Activated naive CD4-positive, alpha-beta T cell treated with anti-CD3 and anti-CD28 coated beads, Interleukin-2, amount 50 U/mL, for 16 hours (primary cell): ENCODE measurements at regions not wholly inside any gene's neighbourhood (a gene's known extent, or its start where the extent isn't known, plus 50 kb on each side); places are given as distances from the start of the nearest gene placed in this dataset.

ENCODE experiments used
- DNase-seq: peaks from one replicate; pipeline ENCODE4 v3.0.0-alpha.2; 2020

DNA sequence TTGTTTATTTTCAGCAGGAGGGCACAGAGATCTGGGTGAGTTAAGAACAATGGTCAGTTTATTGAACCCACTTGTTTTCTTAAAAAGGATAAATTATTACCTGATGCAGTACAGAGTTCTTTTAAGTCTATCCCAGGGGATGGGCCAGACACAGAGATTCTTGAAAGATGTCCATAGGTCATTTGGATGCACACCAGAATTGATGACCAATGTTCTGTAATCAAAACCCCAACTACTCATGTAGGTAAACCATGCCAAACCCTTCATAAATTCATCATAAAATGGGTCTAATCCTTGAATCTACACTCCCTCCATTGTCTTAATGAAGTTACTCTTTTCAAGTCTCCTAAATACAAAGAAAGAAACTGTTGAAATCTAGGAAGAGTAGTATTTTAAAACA is 273.0 kb upstream of the COL8A1 start:
- no peak for DNase-seq

DNA sequence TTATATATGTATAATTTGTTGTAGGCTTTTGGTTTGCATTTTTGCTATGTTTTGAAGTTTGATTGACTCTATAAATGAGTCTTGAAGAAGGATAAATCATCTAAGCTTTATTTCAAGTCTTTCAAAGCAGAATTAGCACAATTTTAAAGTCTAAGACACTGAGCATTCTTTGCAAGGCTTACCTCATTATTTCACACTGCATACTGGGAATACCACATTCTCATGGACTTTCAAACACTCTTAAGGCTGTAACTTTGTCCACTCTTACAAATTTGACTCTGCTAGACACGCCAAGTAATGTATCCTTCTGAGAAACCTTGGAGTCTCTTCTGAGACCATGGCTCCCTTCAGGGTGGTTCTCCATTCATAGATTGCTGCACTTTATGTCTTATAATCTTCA is 281.3 kb upstream of the COL8A1 start:
- DNase-seq = no peak

DNA sequence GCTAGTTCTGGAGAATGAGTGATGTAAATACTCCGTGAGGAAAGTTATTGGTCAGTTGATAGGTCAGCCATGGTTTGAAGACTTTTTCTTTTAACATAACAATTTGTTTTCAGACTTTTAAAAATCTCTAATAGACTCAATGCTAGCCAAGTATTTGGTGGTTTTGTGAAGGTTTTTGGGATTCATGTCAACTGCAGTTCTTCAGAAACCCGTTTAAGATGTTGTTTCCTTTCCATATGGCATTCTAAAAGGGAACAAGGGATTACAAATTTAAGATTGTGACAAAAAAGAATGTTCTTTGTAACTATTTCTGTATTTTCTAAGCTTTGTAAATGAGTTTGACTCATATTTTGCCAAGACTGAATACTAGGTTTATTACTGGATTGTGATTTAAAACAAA is 281.7 kb upstream of the COL8A1 start:
- no peak for DNase-seq

DNA sequence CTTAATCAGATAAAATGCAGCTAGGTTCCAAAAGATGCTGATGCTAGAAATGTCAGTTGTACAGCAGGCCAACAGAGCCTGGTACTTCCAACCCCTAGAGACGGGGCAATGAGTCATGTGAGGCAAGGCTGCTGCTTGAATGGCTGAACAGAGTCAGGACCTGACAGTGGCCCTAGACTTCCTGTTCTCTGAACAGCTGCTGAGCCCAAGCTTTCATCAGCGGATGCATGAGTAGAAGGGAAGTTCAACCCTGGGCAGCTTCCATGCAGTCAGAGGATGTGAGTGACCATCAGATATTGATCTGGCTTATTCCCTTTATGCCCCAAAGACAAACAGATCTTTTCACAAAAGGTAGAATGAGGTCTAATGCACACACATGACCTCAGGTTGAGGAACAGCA is 282.9 kb upstream of the COL8A1 start:
- DNase-seq = no peak

DNA sequence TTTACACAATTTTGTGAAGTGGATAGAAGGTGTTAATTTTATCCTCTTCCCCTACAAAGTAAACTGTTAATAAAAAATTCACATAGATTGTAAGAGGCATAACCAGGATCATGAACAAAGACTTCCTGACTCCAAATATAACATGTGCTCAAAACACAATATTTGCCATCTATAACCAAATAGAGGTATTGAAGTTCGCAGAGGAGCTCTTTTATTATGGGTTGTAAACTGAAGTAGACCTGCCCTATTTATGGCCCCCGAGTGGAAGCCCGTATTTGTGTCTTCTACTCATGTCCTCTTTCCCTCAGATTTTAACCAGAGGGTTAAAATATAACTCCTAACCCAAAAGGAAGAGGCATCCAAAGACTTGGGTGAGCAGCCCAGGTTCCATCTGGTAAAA is 285.6 kb upstream of the COL8A1 start:
- DNase-seq = no peak

DNA sequence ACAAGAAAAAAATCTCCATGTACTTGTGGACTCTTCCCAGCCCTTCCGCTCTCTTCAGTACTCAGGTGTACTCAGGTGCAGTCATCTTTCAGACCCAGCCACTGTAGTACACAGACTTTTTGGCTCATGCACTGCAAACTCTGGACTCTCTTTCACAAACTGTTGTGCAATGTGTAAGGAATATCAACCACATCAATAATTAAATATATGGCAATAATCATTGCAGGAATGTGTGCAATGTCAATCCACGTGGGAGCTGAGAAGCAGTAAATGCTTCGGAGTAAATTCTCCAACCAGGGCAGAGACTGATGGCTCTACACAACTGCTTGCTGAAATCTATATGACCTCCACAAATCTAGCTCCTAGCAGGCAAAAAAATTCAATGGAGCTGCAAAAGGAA is 287.3 kb upstream of the COL8A1 start:
- no peak for DNase-seq

DNA sequence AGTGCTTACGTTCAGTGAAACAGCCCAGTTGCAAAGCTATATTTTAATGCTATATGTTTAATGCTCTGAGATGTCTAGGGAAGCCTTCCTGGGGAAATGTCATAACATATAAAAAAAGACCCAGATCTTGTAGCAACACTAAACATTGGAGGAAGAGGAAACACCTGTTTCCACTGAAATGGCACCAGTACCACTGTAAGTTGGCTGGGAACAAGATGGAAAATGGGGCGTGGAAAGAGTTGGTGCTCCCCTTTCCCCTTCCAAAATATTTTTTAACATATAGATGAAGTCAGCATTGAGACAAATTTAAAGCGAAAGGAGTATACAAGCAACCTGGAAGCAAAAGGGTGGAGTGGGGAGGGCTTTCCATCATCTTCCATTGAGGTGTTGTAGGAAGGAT is 289.9 kb upstream of the COL8A1 start:
- no peak for DNase-seq

DNA sequence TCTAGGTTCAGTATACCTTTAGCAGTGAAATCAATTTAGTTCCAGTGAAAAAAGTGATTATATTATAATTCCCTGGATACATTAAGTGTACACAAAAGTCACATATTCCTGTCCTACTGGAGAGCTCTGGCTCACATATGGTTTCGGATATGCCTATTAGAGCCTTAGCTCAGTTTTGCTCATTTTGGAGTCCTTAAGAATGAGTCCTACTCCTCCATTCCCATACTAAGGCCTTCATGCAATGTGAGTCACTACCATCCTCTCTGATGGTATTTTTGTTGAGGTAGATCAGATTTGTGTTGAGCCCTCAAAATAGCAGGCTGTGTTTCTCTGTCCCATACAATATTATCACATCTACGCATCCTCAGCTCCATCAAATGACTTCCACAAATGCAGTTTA is 294.2 kb upstream of the COL8A1 start:
- no peak for DNase-seq

DNA sequence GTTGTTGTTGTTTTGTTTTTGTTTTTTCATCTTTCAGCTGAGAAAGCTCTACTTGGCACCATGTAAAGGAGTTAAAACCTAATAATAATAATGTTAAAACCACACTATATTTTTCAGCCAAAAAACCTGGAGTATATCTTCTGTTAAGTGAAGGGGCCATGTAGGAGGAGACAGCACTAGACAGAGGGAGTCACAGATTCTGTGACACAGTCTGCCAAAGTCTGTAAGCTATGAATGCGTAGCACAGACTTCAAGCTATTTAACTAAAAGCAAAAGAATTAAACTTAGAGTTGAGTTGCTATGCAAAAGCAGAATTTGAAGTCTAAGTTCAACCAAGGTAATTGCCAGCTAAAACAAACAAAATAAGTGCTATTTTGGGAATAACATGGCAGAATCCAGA is 296.0 kb upstream of the COL8A1 start:
- no peak for DNase-seq

DNA sequence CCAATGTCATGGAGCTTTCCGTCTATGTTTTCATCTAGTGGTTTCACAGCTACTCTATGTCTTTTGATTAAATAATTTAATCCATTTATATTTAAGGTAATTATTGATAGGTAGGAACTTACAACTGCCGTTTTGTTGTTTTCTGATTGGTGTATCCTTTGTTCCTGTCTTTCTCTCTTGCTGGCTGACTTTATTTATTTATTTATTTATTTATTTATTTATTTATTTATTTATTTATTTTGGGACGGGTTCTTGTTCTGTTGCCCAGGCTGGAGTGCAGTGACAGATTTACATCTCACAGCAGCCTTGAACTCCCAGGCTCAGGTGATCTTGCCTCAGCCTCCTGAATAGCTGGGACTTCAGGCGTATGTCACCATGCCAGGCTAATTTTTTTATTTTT is 299.2 kb upstream of the COL8A1 start:
- DNase-seq = no peak

DNA sequence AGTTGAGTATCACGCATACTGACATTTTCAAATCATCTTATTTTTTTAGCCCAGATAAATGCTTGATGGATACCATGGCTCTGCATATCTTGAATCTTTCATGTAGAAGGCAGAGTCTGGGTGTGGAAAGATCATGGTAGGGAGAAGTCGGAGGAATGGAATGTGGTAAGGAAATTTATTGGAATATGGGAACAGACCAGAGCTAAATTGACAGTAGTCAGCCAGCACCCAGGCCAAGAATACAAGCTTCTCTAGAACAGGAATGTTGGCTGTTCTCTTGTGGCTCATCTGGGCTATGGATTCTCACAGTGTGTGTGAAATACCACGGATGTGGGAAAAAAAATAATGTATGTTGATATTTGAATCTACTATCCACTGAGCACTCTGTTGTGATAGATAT is 305.7 kb upstream of the COL8A1 start:
- DNase-seq = no peak

DNA sequence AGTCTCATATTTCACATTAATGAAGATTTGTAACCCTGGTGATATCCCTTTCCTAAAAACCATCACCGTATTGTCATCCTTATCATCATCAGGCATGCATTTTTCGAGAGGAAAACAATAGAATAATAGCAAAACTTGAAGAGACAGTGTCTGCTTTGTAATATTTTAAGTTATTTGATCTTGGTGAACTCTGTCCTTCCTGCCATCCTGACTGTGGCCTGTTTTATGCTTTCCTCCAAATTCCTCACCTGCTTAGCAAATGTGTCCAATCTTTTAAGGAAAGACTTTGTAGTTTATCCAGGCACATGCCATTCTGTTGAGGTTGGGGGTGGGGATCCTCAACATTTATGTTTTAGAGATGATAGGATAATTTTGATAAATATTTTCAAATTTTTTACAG is 306.1 kb upstream of the COL8A1 start:
- no peak for DNase-seq

DNA sequence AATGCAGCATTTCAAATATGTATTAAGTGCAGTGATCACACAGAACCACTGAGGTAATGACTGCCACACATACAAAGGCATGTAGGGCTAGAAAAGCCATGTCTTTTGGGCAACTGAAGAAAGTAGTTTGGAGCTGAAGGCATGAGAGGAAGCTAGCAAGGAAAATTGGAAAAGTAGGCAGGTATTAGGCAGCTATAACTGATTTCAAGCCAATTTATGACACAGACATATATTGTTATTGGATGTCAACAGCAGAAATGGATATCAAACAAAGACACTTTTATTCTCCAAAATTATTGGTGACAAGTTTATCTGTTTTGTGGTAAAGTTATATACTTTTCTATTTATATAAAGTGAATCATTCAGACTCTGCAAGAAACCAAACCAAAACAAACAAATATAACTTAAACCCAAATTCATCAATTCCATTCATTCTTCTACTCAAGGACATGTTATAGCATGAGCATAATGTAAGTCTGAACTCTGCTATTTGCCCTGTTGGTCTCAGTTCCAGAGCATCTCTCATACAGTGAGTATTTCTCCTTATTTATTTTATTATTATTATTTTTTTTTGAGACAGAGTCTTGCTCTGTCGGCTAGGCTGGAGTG is 307.4 kb upstream of the COL8A1 start:
- no peak for DNase-seq

DNA sequence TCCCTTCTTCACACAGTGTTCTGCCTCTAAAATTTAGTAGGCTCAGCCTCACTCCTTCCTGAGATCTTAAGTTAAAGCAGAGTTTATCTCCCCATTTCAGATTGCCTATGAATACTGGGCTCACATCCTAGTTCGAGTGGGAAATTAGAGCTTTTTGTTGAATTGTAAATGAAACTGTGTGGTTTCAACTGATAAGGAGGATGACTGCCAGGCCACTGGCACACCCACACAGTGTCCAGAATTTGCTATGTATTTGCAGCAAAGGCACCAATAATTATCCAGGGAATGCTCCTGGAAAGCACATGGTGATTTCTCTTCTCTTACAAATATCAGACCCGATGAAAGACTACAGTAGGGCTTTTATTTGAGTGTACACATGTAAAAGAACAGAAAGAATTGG is 308.1 kb upstream of the COL8A1 start:
- DNase-seq = no peak

DNA sequence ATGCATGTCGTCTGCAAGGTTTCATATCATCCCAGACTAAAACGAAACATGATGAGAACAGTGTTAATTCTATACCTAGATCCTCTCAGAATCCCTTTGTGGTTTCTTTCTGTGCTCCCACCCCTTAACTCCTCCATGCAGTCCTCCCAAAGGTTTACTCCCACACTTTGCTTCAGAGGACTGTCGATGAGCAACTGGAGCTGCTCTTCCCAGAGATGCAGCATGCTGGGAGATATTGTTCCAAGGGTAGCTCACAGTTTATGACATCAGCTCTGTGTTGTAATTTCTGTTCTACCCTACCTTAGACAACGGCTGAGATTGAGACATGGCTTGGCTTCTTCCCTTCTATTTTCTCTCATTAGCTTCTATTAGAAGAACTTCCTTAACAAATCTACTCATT is 313.0 kb upstream of the COL8A1 start:
- no peak for DNase-seq

DNA sequence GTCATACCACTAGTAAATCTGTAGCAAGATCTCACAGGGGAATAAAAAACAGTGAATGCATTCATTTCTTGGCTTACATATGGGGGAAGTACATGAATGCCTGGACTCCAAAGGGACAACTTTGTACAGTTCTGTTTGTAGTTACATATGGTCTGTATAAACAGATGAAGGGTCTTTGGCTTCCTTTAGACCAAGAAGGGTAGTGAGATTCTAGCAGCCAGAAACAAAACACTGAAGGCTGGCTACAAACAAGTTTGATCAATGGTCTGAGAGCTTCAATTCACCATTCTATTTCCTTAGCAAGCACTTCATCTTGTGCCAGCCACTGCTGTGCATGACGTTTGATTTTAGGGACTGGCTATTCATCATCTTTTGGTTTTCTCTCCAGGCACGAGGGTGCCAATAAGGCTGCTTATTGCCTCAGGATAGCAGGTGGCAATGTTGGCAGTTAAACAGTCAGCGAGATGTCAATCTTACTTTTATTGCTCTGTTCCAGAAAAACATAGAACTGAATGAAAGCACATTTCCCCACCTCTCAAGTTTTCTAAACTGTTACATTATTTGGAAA is 313.7 kb upstream of the COL8A1 start:
- no peak for DNase-seq

DNA sequence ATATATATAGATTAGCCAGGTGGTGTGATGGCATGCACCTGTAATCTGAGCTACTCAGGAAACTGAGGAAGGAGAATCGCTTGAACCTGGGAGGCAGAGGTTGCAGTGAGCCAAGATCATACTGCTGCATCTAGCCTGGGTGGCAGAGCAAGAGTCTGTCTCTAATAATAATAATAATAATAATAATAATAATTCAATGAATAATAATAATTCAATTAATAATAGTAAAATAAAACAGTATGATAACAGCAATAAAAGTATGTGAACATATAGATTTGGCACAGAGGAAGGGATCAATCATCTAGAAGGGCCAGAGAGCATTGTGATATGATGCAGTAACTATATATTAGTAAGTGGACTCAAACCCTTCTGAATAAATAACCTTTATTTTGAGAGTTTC is 314.5 kb upstream of the COL8A1 start:
- DNase-seq = no peak

DNA sequence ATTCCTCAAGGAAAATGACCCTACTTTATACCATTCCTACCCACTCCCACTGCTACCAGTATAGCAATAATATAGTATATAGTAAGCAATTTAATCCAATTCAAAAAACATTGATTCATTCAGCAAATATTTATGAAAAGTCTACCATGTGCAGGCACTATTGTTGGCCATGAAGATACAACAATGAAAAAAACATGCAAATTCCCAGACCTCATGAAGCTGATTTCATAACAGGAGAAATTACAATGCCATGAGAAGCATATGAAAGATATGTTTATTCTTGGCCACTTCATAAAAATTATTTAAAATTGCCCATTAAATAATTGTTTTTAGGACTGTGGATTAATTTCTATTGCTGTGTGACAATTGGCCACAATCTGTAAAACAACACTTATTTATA is 315.8 kb upstream of the COL8A1 start:
- no peak for DNase-seq

DNA sequence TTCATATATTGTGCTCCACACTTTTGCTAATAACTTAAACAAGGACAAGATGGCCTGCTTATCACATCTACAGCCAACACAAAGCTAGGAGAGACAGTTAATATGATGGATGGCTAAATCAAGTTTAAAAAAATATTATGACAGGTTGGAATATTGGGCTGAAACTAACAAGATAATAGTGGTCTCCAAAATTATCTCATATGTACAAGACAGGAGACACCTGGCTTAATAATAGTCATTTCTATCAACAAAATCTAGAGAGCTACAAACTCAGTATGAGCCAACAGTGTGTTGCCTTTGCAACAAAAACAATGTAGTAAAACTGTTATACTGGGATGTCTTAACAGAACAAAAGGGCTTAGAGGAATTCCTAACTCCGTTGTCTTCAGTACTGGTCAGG is 317.1 kb upstream of the COL8A1 start:
- no peak for DNase-seq

DNA sequence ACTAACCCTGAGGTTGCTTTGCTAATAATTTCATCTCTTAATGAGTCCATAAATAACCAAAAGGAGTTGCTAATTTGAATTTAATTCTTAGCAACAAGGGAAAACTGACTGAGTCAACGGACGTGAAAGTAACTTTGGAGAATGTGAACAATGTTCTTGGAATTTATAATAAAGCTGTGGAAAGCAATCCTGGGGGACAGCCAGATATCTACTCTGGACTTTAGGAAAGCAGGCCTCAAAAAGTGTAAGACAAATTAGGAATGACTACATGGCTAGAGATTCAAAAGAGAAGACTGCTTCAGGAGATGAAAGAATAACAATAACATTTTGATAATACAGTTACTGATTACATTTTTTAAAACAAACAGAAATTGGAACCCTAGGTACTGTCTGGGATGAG is 318.4 kb upstream of the COL8A1 start:
- DNase-seq = no peak

DNA sequence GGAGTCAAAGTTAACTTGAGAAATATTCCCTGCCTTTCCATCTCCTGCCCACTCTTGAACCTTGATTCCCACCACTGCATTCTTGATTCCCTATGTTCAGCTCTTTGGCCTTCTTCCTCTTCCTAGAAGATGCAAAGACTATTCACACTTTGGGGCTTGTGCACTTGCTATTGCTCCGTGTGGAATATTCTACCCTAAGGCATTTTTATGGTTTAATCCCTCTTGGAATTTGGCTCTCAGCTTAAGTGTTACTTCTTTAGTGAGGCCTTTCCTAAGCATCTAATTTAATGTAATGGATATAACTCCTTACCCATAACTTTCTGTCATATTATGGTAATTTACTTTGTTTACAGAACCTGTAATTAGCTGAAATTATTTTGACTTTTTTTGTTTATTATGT is 318.9 kb upstream of the COL8A1 start:
- no peak for DNase-seq

DNA sequence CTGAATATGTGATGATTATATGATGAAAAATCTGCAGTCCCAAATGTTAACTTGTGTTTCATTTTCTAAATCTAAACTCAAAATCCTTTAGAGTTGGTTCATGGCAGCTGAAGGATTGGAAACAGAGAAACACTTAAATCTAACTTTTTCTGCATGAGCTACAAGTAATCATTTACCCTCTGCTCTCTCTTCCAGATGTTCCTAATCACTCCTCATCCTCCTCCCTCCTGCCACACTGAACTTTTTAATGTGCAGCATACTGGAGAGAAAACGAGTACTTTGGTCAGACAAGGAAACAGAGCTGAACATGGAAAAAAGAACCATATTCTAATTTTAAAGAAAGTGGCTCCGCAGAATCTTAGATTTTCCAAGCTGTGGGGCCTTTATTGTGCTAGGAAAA is 321.2 kb upstream of the COL8A1 start:
- DNase-seq = no peak

DNA sequence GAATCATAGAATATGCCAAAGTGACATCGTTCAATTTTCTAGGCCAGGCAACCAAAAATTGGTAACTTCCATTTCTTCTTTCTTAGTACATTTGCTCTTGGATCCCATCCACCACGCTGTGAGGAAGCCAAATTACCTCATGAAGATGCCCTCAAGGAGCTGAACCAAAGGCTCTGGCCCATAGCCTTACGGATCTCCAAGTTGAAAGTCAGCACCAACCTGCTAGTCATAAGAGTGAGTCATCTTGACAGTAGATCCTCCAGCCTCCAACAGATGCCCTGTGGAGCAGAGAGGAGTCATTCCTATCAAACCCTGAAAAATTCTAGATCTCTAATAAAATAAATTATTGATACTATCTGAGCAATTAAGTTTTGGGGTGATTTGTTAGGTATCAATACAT is 322.5 kb upstream of the COL8A1 start:
- no peak for DNase-seq

DNA sequence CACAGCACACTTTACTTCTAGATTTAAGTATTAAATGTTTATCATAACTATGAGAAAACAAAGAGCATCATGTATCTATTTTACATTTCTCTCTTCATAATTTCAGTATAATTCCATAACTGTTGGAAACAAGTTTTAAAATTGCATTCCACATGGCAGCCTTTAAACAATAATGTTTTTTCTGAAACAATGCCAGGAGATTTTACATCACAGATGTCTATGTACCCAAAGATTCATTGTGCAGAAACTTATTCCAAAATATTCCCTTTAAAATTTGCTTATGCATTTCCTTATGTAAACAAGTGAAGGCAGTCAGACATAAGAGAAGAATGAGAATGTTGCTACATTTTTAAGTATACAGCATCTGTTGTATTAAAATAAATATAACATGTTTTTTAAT is 324.9 kb upstream of the COL8A1 start:
- no peak for DNase-seq

DNA sequence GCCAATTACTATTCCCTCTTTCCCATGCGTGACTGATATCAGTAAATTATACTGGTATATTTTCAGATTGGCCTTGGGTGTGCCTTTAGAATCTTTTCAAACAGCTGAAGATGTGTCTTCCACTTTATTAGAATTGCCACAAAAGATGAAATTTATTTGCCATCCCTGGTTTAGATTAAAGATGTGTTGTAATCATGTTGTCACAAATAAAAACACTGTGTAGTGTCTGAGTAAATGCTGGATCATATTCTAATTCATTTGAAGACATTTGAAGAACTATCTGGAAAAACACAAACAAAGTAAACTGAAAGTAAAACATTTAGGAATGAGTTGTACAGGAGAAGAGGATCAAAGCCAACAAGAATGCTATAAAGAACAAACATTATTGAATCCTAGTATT is 339.7 kb upstream of the COL8A1 start:
- no peak for DNase-seq

DNA sequence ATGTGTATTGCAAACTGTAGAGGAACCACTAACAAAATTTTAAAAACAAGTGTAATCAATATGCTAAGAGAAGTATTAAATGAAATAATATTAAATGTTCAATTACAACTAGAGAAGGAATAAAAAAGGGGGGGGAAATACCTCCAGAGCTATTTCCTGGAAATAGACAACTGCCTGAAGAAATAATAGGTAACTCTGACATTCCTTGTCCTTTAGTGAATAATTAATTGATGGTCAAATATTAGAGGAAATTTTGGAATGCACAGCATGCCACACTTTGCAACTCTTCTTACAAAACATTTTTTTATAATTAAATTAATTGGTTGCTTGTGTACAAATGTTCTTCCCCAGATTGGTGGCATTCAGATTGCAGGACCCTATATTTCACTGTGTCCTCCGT is 342.6 kb upstream of the COL8A1 start:
- DNase-seq = no peak
